ENCODE measurements at regions not wholly inside any gene's neighbourhood (a gene's known extent, or its start where the extent isn't known, plus 50 kb on each side); places are given as distances from the start of the nearest gene placed in this dataset.

DNA sequence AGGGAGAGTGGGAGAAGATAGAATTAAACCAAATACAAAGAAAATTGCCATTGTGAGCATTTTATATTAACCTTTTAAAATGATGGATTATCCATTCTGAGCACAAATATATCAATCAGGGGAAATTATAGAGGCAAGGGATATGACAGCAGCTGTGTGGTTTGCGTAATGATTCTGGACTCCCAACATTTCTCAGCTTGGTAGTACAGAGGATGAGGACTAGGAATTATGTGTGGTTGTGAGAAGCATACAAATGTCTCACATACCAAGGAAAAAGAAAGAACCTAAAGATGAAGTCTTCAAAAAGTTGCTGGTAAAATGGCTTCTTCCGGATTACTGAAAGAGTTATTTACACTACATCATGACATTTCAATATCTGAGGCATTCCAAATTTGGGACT lies 674.6 kb upstream of the NR3C2 start:
- TF ChIP-seq CEBPB (IDR thresholded peaks at IDR 0.05; ENCODE audit: low read depth, low read length) = no peak
- no peak for TF ChIP-seq EP300 (IDR thresholded peaks at IDR 0.05; ENCODE audit: borderline replicate concordance in 1 of 2, low read depth in 2 of 2, low read length in 2 of 2)
- no peak for TF ChIP-seq SP1 (IDR thresholded peaks at IDR 0.05; ENCODE audit: low read depth, low read length)
- TF ChIP-seq, protein P1, sequence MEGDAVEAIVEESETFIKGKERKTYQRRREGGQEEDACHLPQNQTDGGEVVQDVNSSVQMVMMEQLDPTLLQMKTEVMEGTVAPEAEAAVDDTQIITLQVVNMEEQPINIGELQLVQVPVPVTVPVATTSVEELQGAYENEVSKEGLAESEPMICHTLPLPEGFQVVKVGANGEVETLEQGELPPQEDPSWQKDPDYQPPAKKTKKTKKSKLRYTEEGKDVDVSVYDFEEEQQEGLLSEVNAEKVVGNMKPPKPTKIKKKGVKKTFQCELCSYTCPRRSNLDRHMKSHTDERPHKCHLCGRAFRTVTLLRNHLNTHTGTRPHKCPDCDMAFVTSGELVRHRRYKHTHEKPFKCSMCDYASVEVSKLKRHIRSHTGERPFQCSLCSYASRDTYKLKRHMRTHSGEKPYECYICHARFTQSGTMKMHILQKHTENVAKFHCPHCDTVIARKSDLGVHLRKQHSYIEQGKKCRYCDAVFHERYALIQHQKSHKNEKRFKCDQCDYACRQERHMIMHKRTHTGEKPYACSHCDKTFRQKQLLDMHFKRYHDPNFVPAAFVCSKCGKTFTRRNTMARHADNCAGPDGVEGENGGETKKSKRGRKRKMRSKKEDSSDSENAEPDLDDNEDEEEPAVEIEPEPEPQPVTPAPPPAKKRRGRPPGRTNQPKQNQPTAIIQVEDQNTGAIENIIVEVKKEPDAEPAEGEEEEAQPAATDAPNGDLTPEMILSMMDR (IDR thresholded peaks at IDR 0.05; ENCODE audit: control extremely low read depth in 1 of 3, insufficient read depth in 1 of 3, low read depth in 1 of 3, low read length in 3 of 3) = no peak
- no peak for TF ChIP-seq MAFK (IDR thresholded peaks at IDR 0.05; ENCODE audit: low read depth, low read length)
- TF ChIP-seq RFX5 (IDR thresholded peaks at IDR 0.05; ENCODE audit: borderline replicate concordance, low read depth, low read length) = no peak
- no peak for TF ChIP-seq TEAD4 (IDR thresholded peaks at IDR 0.05; ENCODE audit: low read depth, low read length)
- TF ChIP-seq, protein P2, sequence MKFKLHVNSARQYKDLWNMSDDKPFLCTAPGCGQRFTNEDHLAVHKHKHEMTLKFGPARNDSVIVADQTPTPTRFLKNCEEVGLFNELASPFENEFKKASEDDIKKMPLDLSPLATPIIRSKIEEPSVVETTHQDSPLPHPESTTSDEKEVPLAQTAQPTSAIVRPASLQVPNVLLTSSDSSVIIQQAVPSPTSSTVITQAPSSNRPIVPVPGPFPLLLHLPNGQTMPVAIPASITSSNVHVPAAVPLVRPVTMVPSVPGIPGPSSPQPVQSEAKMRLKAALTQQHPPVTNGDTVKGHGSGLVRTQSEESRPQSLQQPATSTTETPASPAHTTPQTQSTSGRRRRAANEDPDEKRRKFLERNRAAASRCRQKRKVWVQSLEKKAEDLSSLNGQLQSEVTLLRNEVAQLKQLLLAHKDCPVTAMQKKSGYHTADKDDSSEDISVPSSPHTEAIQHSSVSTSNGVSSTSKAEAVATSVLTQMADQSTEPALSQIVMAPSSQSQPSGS (IDR thresholded peaks at IDR 0.05; ENCODE audit: low read length) = no peak
- TF ChIP-seq, protein P3, sequence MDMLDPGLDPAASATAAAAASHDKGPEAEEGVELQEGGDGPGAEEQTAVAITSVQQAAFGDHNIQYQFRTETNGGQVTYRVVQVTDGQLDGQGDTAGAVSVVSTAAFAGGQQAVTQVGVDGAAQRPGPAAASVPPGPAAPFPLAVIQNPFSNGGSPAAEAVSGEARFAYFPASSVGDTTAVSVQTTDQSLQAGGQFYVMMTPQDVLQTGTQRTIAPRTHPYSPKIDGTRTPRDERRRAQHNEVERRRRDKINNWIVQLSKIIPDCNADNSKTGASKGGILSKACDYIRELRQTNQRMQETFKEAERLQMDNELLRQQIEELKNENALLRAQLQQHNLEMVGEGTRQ (IDR thresholded peaks at IDR 0.05; ENCODE audit: low read length) = no peak
- TF ChIP-seq POLR2A (IDR thresholded peaks at IDR 0.05; ENCODE audit: control extremely low read depth in 1 of 2, low read depth in 2 of 2, low read length in 2 of 2) = no peak
- no peak for TF ChIP-seq RXRA (IDR thresholded peaks at IDR 0.05; ENCODE audit: insufficient read depth, low read depth, low read length)
- no peak for TF ChIP-seq POLR2AphosphoS5 (IDR thresholded peaks at IDR 0.05; ENCODE audit: low read depth, low read length)
- TF ChIP-seq SIRT6 (IDR thresholded peaks at IDR 0.05; ENCODE audit: low read length) = no peak

Data from H1 (cell line).